Thymus (tissue), 11 donors: ENCODE measurements at regions not wholly inside any gene's neighbourhood (a gene's known extent, or its start where the extent isn't known, plus 50 kb on each side); places are given as distances from the start of the nearest gene placed in this dataset.

Experiments
- DNase-seq, 9 donors: peaks; one replicate each; pipeline ENCODE4 v3.0.0-alpha.2; 2013; ENCODE audit warnings: low spot score in 9 of 9, low read depth in 6 of 9, missing footprints in 1 of 9
- H3K27ac ChIP-seq, 2 donors: one replicate each; pipeline ENCODE4 v1.5.1; 2013; ENCODE audit warnings: control low read depth in 1 of 2, low read depth in 1 of 2, low read length in 1 of 2, mild to moderate bottlenecking in 1 of 2, moderate library complexity in 1 of 2
- H3K27me3 ChIP-seq, 2 donors: one replicate each; pipeline ENCODE4 v1.5.1; 2013; ENCODE audit warnings: low read length in 1 of 2; ENCODE audit not compliant: control insufficient read depth in 2 of 2, insufficient read depth in 1 of 2
- H3K36me3 ChIP-seq, 2 donors: one replicate each; pipeline ENCODE4 v1.5.1; 2013; ENCODE audit warnings: low read length in 1 of 2, mild to moderate bottlenecking in 1 of 2, moderate library complexity in 1 of 2; ENCODE audit not compliant: control insufficient read depth in 2 of 2, insufficient read depth in 2 of 2
- H3K4me1 ChIP-seq, 2 donors: one replicate each; pipeline ENCODE4 v1.5.1; 2013; ENCODE audit warnings: low read length in 2 of 2; ENCODE audit not compliant: control insufficient read depth in 2 of 2, insufficient read depth in 2 of 2
- H3K4me3 ChIP-seq, 2 donors: one replicate each; pipeline ENCODE4 v1.5.1; 2013; ENCODE audit warnings: low read length in 2 of 2, control low read depth in 1 of 2, mild to moderate bottlenecking in 1 of 2
- H3K9me3 ChIP-seq, 2 donors: one replicate each; pipeline ENCODE4 v1.5.1; 2013; ENCODE audit warnings: low read length in 1 of 2, mild to moderate bottlenecking in 1 of 2; ENCODE audit not compliant: control insufficient read depth in 2 of 2, insufficient read depth in 1 of 2
- WGBS: extraction: QIAGEN DNeasy Blood & Tissue Kit; methylation state at CpG from one replicate; pipeline ENCODE4 v1.1.7; 2013; 5-methylcytosine and 5-hydroxymethylcytosine counted together
- donor health status: healthy.

- peaks cover 0 to 3% of the 10 kb centered on the region in 2 donors for H3K9me3 ChIP-seq
- no peak for DNase-seq
- H3K27me3 ChIP-seq: peaks cover 4 to 43% of the 10 kb centered on the region in 2 donors
- no peaks in the 10 kb centered on the region for H3K36me3 ChIP-seq
- H3K4me1 ChIP-seq: peaks cover 4 to 15% of the 10 kb centered on the region in 2 donors
- H3K27ac ChIP-seq: no peak overlapping the region
- H3K4me3 ChIP-seq: no peak overlapping the region
- 38% methylated on average over 19 of the region's 19 CpGs for WGBS
These were observed 72.4 kb downstream of the MYCN start for GRCh38 chr2:16012626-16013358.

- WGBS: 96% methylated on average over 2 of the region's 2 CpGs
- Histone ChIP-seq H3K9me3 (peaks cover 0 to 3% of the 10 kb centered on the region in 2 donors), H3K36me3 (no peaks in the 10 kb centered on the region), H3K4me3 (no peak overlapping the region), H3K27me3 (peaks cover 4 to 43% of the 10 kb centered on the region in 2 donors), H3K4me1 (peaks cover 4 to 15% of the 10 kb centered on the region in 2 donors), H3K27ac (no peak overlapping the region)
- no peak for DNase-seq
These were observed 71.8 kb downstream of the MYCN start for GRCh38 chr2:16012029-16012596.

- Histone ChIP-seq H3K27ac (no peak overlapping the region), H3K4me3 (no peak overlapping the region), H3K4me1 (peaks cover 4 to 15% of the 10 kb centered on the region in 2 donors), H3K9me3 (peaks cover 0 to 3% of the 10 kb centered on the region in 2 donors), H3K36me3 (no peaks in the 10 kb centered on the region), H3K27me3 (peaks cover 4 to 43% of the 10 kb centered on the region in 2 donors)
- 93% methylated on average over 2 of the region's 2 CpGs for WGBS
- DNase-seq: no peak
These were observed 71.2 kb downstream of the MYCN start for GRCh38 chr2:16011621-16011960.

GRCh38 chr2:16010951-16011620, 70.7 kb downstream of the MYCN start:
- no peak for DNase-seq
- WGBS: 90% methylated on average over 2 of the region's 2 CpGs
- Histone ChIP-seq H3K27ac (no peak overlapping the region), H3K4me3 (no peak overlapping the region), H3K4me1 (peaks cover 4 to 15% of the 10 kb centered on the region in 2 donors), H3K27me3 (peaks cover 4 to 43% of the 10 kb centered on the region in 2 donors), H3K36me3 (no peaks in the 10 kb centered on the region), H3K9me3 (peaks cover 0 to 3% of the 10 kb centered on the region in 2 donors)

- Histone ChIP-seq H3K27ac (no peak overlapping the region), H3K36me3 (no peaks in the 10 kb centered on the region), H3K9me3 (peaks cover 0 to 3% of the 10 kb centered on the region in 2 donors), H3K4me3 (no peak overlapping the region), H3K27me3 (peaks cover 0 to 37% of the 10 kb centered on the region in 2 donors), H3K4me1 (peaks cover 4 to 15% of the 10 kb centered on the region in 2 donors)
- 92% methylated on average over 3 of the region's 3 CpGs for WGBS
- no peak for DNase-seq
These were observed 69.7 kb downstream of the MYCN start for GRCh38 chr2:16010011-16010410.

GRCh38 chr2:16009560-16009959, 69.2 kb downstream of the MYCN start:
- no peak for DNase-seq
- Histone ChIP-seq H3K27ac (no peak overlapping the region), H3K36me3 (no peaks in the 10 kb centered on the region), H3K27me3 (peaks cover 0 to 32% of the 10 kb centered on the region in 2 donors), H3K4me1 (peaks cover 4 to 15% of the 10 kb centered on the region in 2 donors), H3K4me3 (no peak overlapping the region), H3K9me3 (peaks cover 0 to 3% of the 10 kb centered on the region in 2 donors)

GRCh38 chr2:16008856-16009255, 68.5 kb downstream of the MYCN start:
- DNase-seq: no peak
- Histone ChIP-seq H3K9me3 (peaks cover 0 to 3% of the 10 kb centered on the region in 2 donors), H3K4me3 (no peak overlapping the region), H3K27ac (no peak overlapping the region), H3K27me3 (peaks cover 0 to 25% of the 10 kb centered on the region in 2 donors), H3K4me1 (peaks cover 3 to 12% of the 10 kb centered on the region in 2 donors), H3K36me3 (no peaks in the 10 kb centered on the region)
- WGBS: 94% methylated on average over 6 of the region's 6 CpGs

GRCh38 chr2:16008331-16008850, 68.0 kb downstream of the MYCN start:
- no peak for DNase-seq
- Histone ChIP-seq H3K36me3 (no peaks in the 10 kb centered on the region), H3K9me3 (peaks cover 0 to 3% of the 10 kb centered on the region in 2 donors), H3K27ac (no peak overlapping the region), H3K4me1 (peaks cover 0 to 8% of the 10 kb centered on the region in 2 donors), H3K4me3 (no peak overlapping the region), H3K27me3 (peaks cover 0 to 21% of the 10 kb centered on the region in 2 donors)
- WGBS: 73% methylated on average over 8 of the region's 8 CpGs
